GM23338 (cell line): ENCODE measurements at regions not wholly inside any gene's neighbourhood (a gene's known extent, or its start where the extent isn't known, plus 50 kb on each side); places are given as distances from the start of the nearest gene placed in this dataset.

Experiments
- ATAC-seq: fragments of 200-7000 bp; cut with Tn5 transposase; 3 replicates; pipeline ENCODE4 v1.9.1; 2020
- DNase-seq: peaks from one replicate; pipeline ENCODE4 v3.0.0-alpha.2; 2015; ENCODE audit warnings: low spot score
- H2AFZ ChIP-seq: fragments of 200-600 bp; sonication (generic); 2 replicates; pipeline ENCODE4 v1.8.0; 2016; ENCODE audit warnings: antibody characterized with exemption, mild to moderate bottlenecking, moderate library complexity
- H3F3A ChIP-seq: fragments of 200-600 bp; sonication (generic); replicated peaks from 2 replicates; pipeline ENCODE4 v1.8.0; 2017; ENCODE audit warnings: antibody characterized with exemption, mixed run types, low read depth
- H3K27ac ChIP-seq: fragments of 200-600 bp; sonication (generic); 2 replicates; pipeline ENCODE4 v1.6.1; 2016; ENCODE audit warnings: low read depth
- H3K27me3 ChIP-seq: fragments of 200-600 bp; sonication (generic); 2 replicates; pipeline ENCODE4 v1.8.0; 2016; ENCODE audit warnings: mild to moderate bottlenecking, mixed run types, moderate library complexity; ENCODE audit not compliant: insufficient read depth
- H3K36me3 ChIP-seq: fragments of 200-600 bp; sonication (generic); 2 replicates; pipeline ENCODE4 v1.8.0; 2016; ENCODE audit warnings: mild to moderate bottlenecking; ENCODE audit not compliant: insufficient read depth
- H3K4me1 ChIP-seq: fragments of 200-600 bp; sonication (generic); 2 replicates; pipeline ENCODE4 v1.8.0; 2016; ENCODE audit warnings: mild to moderate bottlenecking, moderate library complexity; ENCODE audit not compliant: insufficient read depth
- H3K4me2 ChIP-seq: fragments of 200-600 bp; sonication (generic); 2 replicates; pipeline ENCODE4 v1.7.1; 2017; ENCODE audit warnings: mixed run types
- H3K4me3 ChIP-seq: fragments of 200-600 bp; sonication (generic); 2 replicates; pipeline ENCODE4 v1.6.1; 2016; ENCODE audit warnings: mixed run types
- H3K79me2 ChIP-seq: fragments of 200-600 bp; sonication (generic); replicated peaks from 2 replicates; pipeline ENCODE4 v1.8.0; 2017; ENCODE audit warnings: mild to moderate bottlenecking; ENCODE audit not compliant: insufficient read depth
- H3K9me2 ChIP-seq: fragments of 200-600 bp; sonication (generic); 2 replicates; pipeline ENCODE4 v1.8.0; 2017; ENCODE audit not compliant: insufficient read depth
- H4K20me1 ChIP-seq: fragments of 200-600 bp; sonication (generic); replicated peaks from 2 replicates; pipeline ENCODE4 v1.8.0; 2017; ENCODE audit warnings: mild to moderate bottlenecking; ENCODE audit not compliant: insufficient read depth
- H3K27ac Mint-ChIP-seq: 2 replicates; pipeline ENCODE4 v1.8.0; 2020; ENCODE audit warnings: inconsistent platforms, mild to moderate bottlenecking, moderate library complexity, mixed read lengths
- H3K27me3 Mint-ChIP-seq: 3 replicates; pipeline ENCODE4 v1.8.0; 2022; ENCODE audit warnings: low read depth, mild to moderate bottlenecking, moderate library complexity, mixed read lengths, inconsistent platforms; ENCODE audit not compliant: insufficient read depth, poor library complexity
- H3K36me3 Mint-ChIP-seq: 3 replicates; pipeline ENCODE4 v1.8.0; 2021; ENCODE audit warnings: low read depth, mild to moderate bottlenecking, inconsistent platforms, moderate library complexity, mixed read lengths
- H3K4me1 Mint-ChIP-seq: 3 replicates; pipeline ENCODE4 v1.8.0; 2020; ENCODE audit warnings: mild to moderate bottlenecking, inconsistent platforms, mixed read lengths
- H3K4me3 Mint-ChIP-seq: 3 replicates; pipeline ENCODE4 v1.8.0; 2021; ENCODE audit warnings: moderate library complexity, mild to moderate bottlenecking, inconsistent platforms, mixed read lengths
- H3K9me3 Mint-ChIP-seq: 3 replicates; pipeline ENCODE4 v1.8.0; 2020; ENCODE audit warnings: moderate library complexity, mild to moderate bottlenecking, inconsistent platforms, mixed read lengths
- CREB1 ChIP-seq: fragments of 250-450 bp; sonication (Bioruptor Pico); IDR thresholded peaks from 2 replicates; pipeline ENCODE4 v1.5.0; 2020; ENCODE audit warnings: low read depth, mild to moderate bottlenecking, moderate library complexity
- EZH2 ChIP-seq: fragments of 200-600 bp; sonication (generic); IDR thresholded peaks from one replicate; pipeline ENCODE4 v1.8.0; 2017; ENCODE audit warnings: antibody characterized with exemption, mild to moderate bottlenecking, low read depth; ENCODE audit not compliant: unreplicated experiment
- EZH2phosphoT487 ChIP-seq: fragments of 200-600 bp; sonication (generic); IDR thresholded peaks from one replicate; pipeline ENCODE4 v1.8.1; 2018; ENCODE audit warnings: antibody characterized with exemption; ENCODE audit not compliant: unreplicated experiment
- JUNB ChIP-seq: IDR thresholded peaks from one replicate; pipeline ENCODE4 v1.6.1; 2016; ENCODE audit warnings: antibody characterized with exemption; ENCODE audit not compliant: unreplicated experiment
- NANOG ChIP-seq: IDR thresholded peaks from 2 replicates; pipeline ENCODE4 v1.6.1; 2016; ENCODE audit warnings: antibody characterized with exemption, borderline replicate concordance
- POLR2AphosphoS5 ChIP-seq: IDR thresholded peaks from 2 replicates; pipeline ENCODE4 v1.6.1; 2016; ENCODE audit warnings: antibody characterized with exemption, low read depth
- STAT1 ChIP-seq: IDR thresholded peaks from one replicate; pipeline ENCODE4 v1.6.1; 2016; ENCODE audit warnings: antibody characterized with exemption; ENCODE audit not compliant: unreplicated experiment
- ZNF114 ChIP-seq: fragments of 250-450 bp; sonication (Bioruptor Pico); IDR thresholded peaks from 2 replicates; pipeline ENCODE4 v1.5.0; 2020; ENCODE audit warnings: mild to moderate bottlenecking, moderate library complexity
- ZNF331 ChIP-seq: fragments of 250-450 bp; sonication (Bioruptor Pico); IDR thresholded peaks from 2 replicates; pipeline ENCODE4 v1.5.0; 2020; ENCODE audit warnings: low read depth, mild to moderate bottlenecking, moderate library complexity
- TF ChIP-seq, protein P1 (sequence below), 2 experiments: fragments of 200-600 bp in 1 of 2; sonication (generic) in 1 of 2; conservative IDR thresholded peaks; 2 replicates each; pipeline versions ENCODE4 v1.5.1 to v1.6.1; 2016 to 2017; ENCODE audit warnings: antibody characterized with exemption in 2 of 2, low read depth in 2 of 2, mild to moderate bottlenecking in 2 of 2, moderate library complexity in 1 of 2
- TF ChIP-seq, protein P2 (sequence below): IDR thresholded peaks from one replicate; pipeline ENCODE4 v1.6.1; 2018; ENCODE audit warnings: antibody characterized with exemption; ENCODE audit not compliant: unreplicated experiment
- TF ChIP-seq, protein P3 (sequence below): fragments of 250-450 bp; sonication (Bioruptor Pico); IDR thresholded peaks from 2 replicates; pipeline ENCODE4 v1.5.0; 2020; ENCODE audit warnings: mild to moderate bottlenecking, moderate library complexity

DNA sequence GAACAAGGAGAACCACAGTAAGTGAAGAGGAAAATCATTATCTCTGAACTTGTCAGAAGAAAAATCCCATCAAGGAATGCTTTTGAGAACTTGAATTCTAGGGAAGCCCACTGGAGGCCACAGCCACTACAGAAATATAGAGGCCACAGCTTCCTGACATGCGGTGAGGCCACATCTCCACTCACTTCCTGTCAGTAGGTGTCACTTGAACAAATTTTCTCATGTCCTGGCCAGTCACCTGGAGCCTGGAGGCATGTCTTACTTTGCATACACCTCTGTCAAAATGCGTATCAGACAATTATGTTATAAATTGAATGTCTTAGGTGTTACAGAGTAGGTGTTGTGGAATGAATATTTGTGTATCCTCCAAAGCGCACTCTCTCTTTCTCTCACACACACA, 370.3 kb downstream of the DAD1 start:
- H3K4me1 Mint-ChIP-seq, result no peaks in the 10 kb centered on the region
- Histone ChIP-seq H2AFZ (no peak overlapping the region), H3F3A (no peaks in the 10 kb centered on the region), H3K4me1 (no peaks in the 10 kb centered on the region), H3K4me2 (no peak overlapping the region), H4K20me1 (no peaks in the 10 kb centered on the region), H3K27me3 (no peaks in the 10 kb centered on the region), H3K27ac (no peak overlapping the region), H3K9me2 (no peaks in the 10 kb centered on the region), H3K79me2 (no peaks in the 10 kb centered on the region), H3K4me3 (no peak overlapping the region), H3K36me3 (no peaks in the 10 kb centered on the region)
- peaks cover 22% of the 10 kb centered on the region for H3K9me3 Mint-ChIP-seq
- no peak for DNase-seq
- no peaks in the 10 kb centered on the region for H3K27me3 Mint-ChIP-seq
- H3K36me3 Mint-ChIP-seq, result peaks cover 8% of the 10 kb centered on the region; the same call in 2 of the 3 replicates
- TF ChIP-seq ZNF114 (no peak), POLR2AphosphoS5 (no peak), JUNB (no peak), EZH2 (no peak), ZNF331 (no peak), CREB1 (CRISPR knock-in tag) (no peak)
- no peak overlapping the region for H3K4me3 Mint-ChIP-seq
- no peak overlapping the region for H3K27ac Mint-ChIP-seq
- ATAC-seq, result no peak

DNA sequence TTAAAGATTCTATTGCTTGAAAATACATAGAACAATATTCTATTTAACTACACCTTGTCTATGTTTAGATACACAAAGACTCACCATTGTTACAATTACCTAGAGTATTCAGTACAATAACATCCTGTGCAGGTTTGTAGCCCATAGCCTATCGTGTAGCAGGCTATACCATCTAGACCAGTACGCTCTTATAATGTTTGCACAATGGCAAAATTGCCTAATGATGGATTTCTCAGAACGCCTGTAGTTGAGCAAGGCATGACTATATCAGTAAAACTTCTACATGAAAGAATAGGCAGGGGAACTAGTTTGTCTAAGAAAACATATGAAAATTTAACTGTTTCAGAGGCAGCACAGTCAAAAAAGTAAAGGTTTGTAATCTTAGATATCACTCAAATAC, 375.9 kb downstream of the DAD1 start:
- DNase-seq (no peak), ATAC-seq (no peak)
- Histone ChIP-seq H4K20me1 (no peaks in the 10 kb centered on the region), H3K9me2 (no peaks in the 10 kb centered on the region), H3K27ac (no peak overlapping the region), H3K36me3 (no peaks in the 10 kb centered on the region), H3K79me2 (no peaks in the 10 kb centered on the region), H3K4me1 (no peaks in the 10 kb centered on the region), H3K27me3 (no peaks in the 10 kb centered on the region), H2AFZ (no peak overlapping the region), H3K4me3 (no peak overlapping the region), H3F3A (no peaks in the 10 kb centered on the region), H3K4me2 (no peak overlapping the region)
- no peaks in the 10 kb centered on the region for H3K4me1 Mint-ChIP-seq
- H3K9me3 Mint-ChIP-seq, result no peaks in the 10 kb centered on the region; the same call in 2 of the 3 replicates
- no peak overlapping the region for H3K4me3 Mint-ChIP-seq
- no peaks in the 10 kb centered on the region for H3K36me3 Mint-ChIP-seq
- H3K27ac Mint-ChIP-seq, result no peak overlapping the region
- H3K27me3 Mint-ChIP-seq, result no peaks in the 10 kb centered on the region
- TF ChIP-seq ZNF114, result no peak
- TF ChIP-seq NANOG, result no peak
- TF ChIP-seq, protein P1, sequence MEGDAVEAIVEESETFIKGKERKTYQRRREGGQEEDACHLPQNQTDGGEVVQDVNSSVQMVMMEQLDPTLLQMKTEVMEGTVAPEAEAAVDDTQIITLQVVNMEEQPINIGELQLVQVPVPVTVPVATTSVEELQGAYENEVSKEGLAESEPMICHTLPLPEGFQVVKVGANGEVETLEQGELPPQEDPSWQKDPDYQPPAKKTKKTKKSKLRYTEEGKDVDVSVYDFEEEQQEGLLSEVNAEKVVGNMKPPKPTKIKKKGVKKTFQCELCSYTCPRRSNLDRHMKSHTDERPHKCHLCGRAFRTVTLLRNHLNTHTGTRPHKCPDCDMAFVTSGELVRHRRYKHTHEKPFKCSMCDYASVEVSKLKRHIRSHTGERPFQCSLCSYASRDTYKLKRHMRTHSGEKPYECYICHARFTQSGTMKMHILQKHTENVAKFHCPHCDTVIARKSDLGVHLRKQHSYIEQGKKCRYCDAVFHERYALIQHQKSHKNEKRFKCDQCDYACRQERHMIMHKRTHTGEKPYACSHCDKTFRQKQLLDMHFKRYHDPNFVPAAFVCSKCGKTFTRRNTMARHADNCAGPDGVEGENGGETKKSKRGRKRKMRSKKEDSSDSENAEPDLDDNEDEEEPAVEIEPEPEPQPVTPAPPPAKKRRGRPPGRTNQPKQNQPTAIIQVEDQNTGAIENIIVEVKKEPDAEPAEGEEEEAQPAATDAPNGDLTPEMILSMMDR (conservative IDR thresholded peaks at IDR 0.05; ENCODE audit: low read depth in 2 of 2), result no peak
- no peak for TF ChIP-seq CREB1 (CRISPR knock-in tag)
- TF ChIP-seq EZH2, result no peak
- TF ChIP-seq POLR2AphosphoS5, result no peak
- TF ChIP-seq STAT1, result no peak
- TF ChIP-seq, protein P2, sequence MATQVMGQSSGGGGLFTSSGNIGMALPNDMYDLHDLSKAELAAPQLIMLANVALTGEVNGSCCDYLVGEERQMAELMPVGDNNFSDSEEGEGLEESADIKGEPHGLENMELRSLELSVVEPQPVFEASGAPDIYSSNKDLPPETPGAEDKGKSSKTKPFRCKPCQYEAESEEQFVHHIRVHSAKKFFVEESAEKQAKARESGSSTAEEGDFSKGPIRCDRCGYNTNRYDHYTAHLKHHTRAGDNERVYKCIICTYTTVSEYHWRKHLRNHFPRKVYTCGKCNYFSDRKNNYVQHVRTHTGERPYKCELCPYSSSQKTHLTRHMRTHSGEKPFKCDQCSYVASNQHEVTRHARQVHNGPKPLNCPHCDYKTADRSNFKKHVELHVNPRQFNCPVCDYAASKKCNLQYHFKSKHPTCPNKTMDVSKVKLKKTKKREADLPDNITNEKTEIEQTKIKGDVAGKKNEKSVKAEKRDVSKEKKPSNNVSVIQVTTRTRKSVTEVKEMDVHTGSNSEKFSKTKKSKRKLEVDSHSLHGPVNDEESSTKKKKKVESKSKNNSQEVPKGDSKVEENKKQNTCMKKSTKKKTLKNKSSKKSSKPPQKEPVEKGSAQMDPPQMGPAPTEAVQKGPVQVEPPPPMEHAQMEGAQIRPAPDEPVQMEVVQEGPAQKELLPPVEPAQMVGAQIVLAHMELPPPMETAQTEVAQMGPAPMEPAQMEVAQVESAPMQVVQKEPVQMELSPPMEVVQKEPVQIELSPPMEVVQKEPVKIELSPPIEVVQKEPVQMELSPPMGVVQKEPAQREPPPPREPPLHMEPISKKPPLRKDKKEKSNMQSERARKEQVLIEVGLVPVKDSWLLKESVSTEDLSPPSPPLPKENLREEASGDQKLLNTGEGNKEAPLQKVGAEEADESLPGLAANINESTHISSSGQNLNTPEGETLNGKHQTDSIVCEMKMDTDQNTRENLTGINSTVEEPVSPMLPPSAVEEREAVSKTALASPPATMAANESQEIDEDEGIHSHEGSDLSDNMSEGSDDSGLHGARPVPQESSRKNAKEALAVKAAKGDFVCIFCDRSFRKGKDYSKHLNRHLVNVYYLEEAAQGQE, result no peak
- no peak for TF ChIP-seq EZH2phosphoT487
- no peak for TF ChIP-seq ZNF331
- TF ChIP-seq, protein P3, sequence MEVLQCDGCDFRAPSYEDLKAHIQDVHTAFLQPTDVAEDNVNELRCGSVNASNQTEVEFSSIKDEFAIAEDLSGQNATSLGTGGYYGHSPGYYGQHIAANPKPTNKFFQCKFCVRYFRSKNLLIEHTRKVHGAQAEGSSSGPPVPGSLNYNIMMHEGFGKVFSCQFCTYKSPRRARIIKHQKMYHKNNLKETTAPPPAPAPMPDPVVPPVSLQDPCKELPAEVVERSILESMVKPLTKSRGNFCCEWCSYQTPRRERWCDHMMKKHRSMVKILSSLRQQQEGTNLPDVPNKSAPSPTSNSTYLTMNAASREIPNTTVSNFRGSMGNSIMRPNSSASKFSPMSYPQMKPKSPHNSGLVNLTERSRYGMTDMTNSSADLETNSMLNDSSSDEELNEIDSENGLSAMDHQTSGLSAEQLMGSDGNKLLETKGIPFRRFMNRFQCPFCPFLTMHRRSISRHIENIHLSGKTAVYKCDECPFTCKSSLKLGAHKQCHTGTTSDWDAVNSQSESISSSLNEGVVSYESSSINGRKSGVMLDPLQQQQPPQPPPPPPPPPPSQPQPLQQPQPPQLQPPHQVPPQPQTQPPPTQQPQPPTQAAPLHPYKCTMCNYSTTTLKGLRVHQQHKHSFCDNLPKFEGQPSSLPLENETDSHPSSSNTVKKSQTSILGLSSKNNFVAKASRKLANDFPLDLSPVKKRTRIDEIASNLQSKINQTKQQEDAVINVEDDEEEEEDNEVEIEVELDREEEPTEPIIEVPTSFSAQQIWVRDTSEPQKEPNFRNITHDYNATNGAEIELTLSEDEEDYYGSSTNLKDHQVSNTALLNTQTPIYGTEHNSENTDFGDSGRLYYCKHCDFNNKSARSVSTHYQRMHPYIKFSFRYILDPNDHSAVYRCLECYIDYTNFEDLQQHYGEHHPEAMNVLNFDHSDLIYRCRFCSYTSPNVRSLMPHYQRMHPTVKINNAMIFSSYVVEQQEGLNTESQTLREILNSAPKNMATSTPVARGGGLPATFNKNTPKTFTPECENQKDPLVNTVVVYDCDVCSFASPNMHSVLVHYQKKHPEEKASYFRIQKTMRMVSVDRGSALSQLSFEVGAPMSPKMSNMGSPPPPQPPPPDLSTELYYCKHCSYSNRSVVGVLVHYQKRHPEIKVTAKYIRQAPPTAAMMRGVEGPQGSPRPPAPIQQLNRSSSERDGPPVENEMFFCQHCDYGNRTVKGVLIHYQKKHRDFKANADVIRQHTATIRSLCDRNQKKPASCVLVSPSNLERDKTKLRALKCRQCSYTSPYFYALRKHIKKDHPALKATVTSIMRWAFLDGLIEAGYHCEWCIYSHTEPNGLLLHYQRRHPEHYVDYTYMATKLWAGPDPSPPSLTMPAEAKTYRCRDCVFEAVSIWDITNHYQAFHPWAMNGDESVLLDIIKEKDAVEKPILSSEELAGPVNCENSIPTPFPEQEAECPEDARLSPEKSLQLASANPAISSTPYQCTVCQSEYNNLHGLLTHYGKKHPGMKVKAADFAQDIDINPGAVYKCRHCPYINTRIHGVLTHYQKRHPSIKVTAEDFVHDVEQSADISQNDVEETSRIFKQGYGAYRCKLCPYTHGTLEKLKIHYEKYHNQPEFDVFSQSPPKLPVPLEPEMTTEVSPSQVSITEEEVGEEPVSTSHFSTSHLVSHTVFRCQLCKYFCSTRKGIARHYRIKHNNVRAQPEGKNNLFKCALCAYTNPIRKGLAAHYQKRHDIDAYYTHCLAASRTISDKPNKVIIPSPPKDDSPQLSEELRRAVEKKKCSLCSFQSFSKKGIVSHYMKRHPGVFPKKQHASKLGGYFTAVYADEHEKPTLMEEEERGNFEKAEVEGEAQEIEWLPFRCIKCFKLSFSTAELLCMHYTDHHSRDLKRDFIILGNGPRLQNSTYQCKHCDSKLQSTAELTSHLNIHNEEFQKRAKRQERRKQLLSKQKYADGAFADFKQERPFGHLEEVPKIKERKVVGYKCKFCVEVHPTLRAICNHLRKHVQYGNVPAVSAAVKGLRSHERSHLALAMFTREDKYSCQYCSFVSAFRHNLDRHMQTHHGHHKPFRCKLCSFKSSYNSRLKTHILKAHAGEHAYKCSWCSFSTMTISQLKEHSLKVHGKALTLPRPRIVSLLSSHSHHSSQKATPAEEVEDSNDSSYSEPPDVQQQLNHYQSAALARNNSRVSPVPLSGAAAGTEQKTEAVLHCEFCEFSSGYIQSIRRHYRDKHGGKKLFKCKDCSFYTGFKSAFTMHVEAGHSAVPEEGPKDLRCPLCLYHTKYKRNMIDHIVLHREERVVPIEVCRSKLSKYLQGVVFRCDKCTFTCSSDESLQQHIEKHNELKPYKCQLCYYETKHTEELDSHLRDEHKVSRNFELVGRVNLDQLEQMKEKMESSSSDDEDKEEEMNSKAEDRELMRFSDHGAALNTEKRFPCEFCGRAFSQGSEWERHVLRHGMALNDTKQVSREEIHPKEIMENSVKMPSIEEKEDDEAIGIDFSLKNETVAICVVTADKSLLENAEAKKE (CRISPR knock-in tag), result no peak
